ENCODE measurements at regions not wholly inside any gene's neighbourhood (a gene's known extent, or its start where the extent isn't known, plus 50 kb on each side); places are given as distances from the start of the nearest gene placed in this dataset.

DNA sequence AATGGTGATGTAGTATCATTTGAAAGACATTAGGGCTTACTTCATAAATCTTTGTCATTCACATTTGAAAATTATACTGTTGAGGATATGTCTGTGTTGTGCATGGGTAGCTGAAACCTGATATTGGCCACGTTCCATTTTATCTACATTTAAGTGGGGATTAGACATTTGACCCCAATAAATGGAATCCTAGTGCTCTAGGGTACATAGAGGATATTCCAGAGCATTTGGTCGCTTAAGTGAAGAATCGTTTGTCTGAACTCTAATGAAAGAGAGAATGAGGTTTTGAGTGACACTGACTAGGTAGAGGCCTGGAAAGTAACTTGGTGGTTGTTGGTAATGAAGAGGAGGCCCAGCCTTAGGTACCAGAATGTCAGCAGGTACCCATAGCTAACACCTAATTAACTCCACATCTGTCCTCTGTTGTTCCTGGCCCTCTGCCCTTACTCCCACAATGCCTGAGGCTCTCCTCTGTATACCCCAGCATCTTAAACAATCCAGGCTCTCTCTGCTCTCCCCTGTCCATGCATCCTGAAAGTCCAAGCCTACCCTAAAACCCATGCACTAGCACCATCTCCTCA lies 299.5 kb upstream of the KLF3 start:
- no peak for TF ChIP-seq EZH2phosphoT487 (conservative IDR thresholded peaks at IDR 0.05; ENCODE audit: low read length)
- TF ChIP-seq, protein P1, sequence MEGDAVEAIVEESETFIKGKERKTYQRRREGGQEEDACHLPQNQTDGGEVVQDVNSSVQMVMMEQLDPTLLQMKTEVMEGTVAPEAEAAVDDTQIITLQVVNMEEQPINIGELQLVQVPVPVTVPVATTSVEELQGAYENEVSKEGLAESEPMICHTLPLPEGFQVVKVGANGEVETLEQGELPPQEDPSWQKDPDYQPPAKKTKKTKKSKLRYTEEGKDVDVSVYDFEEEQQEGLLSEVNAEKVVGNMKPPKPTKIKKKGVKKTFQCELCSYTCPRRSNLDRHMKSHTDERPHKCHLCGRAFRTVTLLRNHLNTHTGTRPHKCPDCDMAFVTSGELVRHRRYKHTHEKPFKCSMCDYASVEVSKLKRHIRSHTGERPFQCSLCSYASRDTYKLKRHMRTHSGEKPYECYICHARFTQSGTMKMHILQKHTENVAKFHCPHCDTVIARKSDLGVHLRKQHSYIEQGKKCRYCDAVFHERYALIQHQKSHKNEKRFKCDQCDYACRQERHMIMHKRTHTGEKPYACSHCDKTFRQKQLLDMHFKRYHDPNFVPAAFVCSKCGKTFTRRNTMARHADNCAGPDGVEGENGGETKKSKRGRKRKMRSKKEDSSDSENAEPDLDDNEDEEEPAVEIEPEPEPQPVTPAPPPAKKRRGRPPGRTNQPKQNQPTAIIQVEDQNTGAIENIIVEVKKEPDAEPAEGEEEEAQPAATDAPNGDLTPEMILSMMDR (IDR thresholded peaks at IDR 0.05; ENCODE audit: insufficient read depth, low read length, poor library complexity, severe bottlenecking): no peak

All from SU-DHL-6 (cell line).